ENCODE measurements at regions not wholly inside any gene's neighbourhood (a gene's known extent, or its start where the extent isn't known, plus 50 kb on each side); places are given as distances from the start of the nearest gene placed in this dataset.

DNA sequence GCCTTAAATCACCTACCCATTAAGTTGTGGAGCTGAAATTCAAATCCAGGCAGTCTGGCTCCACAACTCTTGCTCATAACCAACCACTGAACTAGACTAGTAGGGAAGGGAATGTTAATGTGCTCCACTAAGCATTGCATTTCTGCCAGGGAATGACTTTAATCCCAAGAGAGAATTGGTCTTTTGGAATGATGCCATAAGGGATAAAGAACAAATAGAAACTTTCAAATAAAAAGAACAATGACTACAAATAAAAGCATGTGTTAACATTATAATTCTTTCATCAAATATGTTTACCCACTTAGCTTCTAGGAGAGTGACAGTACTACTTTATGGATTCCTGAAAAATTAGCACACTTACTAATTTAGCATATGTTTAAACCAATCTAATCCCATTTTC lies 905.9 kb downstream of the CENPC start:
- TF ChIP-seq SNAI2 (CRISPR knock-in tag; IDR thresholded peaks at IDR 0.05) (no peak), ZNF70 (CRISPR knock-in tag; IDR thresholded peaks at IDR 0.05) (no peak), ZFP3 (CRISPR knock-in tag; IDR thresholded peaks at IDR 0.05) (no peak), ZNF8 (CRISPR knock-in tag; IDR thresholded peaks at IDR 0.05) (no peak), ZFP30 (CRISPR knock-in tag; IDR thresholded peaks at IDR 0.05) (no peak), ISL1 (CRISPR knock-in tag; IDR thresholded peaks at IDR 0.05) (no peak), CSRNP3 (CRISPR knock-in tag; IDR thresholded peaks at IDR 0.05) (no peak), CSDC2 (CRISPR knock-in tag; IDR thresholded peaks at IDR 0.05) (no peak), TOX (CRISPR knock-in tag; IDR thresholded peaks at IDR 0.05; ENCODE audit: borderline replicate concordance) (no peak), RARB (CRISPR knock-in tag; IDR thresholded peaks at IDR 0.05) (no peak), OSR1 (CRISPR knock-in tag; IDR thresholded peaks at IDR 0.05) (no peak), ZC3H10 (CRISPR knock-in tag; IDR thresholded peaks at IDR 0.05) (no peak)
- TF ChIP-seq, protein P1, sequence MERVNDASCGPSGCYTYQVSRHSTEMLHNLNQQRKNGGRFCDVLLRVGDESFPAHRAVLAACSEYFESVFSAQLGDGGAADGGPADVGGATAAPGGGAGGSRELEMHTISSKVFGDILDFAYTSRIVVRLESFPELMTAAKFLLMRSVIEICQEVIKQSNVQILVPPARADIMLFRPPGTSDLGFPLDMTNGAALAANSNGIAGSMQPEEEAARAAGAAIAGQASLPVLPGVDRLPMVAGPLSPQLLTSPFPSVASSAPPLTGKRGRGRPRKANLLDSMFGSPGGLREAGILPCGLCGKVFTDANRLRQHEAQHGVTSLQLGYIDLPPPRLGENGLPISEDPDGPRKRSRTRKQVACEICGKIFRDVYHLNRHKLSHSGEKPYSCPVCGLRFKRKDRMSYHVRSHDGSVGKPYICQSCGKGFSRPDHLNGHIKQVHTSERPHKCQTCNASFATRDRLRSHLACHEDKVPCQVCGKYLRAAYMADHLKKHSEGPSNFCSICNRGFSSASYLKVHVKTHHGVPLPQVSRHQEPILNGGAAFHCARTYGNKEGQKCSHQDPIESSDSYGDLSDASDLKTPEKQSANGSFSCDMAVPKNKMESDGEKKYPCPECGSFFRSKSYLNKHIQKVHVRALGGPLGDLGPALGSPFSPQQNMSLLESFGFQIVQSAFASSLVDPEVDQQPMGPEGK (CRISPR knock-in tag; IDR thresholded peaks at IDR 0.05; ENCODE audit: borderline replicate concordance), result no peak
- TF ChIP-seq, protein P2, sequence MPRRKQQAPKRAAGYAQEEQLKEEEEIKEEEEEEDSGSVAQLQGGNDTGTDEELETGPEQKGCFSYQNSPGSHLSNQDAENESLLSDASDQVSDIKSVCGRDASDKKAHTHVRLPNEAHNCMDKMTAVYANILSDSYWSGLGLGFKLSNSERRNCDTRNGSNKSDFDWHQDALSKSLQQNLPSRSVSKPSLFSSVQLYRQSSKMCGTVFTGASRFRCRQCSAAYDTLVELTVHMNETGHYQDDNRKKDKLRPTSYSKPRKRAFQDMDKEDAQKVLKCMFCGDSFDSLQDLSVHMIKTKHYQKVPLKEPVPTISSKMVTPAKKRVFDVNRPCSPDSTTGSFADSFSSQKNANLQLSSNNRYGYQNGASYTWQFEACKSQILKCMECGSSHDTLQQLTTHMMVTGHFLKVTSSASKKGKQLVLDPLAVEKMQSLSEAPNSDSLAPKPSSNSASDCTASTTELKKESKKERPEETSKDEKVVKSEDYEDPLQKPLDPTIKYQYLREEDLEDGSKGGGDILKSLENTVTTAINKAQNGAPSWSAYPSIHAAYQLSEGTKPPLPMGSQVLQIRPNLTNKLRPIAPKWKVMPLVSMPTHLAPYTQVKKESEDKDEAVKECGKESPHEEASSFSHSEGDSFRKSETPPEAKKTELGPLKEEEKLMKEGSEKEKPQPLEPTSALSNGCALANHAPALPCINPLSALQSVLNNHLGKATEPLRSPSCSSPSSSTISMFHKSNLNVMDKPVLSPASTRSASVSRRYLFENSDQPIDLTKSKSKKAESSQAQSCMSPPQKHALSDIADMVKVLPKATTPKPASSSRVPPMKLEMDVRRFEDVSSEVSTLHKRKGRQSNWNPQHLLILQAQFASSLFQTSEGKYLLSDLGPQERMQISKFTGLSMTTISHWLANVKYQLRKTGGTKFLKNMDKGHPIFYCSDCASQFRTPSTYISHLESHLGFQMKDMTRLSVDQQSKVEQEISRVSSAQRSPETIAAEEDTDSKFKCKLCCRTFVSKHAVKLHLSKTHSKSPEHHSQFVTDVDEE (CRISPR knock-in tag; IDR thresholded peaks at IDR 0.05), result no peak
